Activated T-helper 1 cell treated with anti-CD3 and anti-CD28 coated beads, Interleukin-12 subunit alpha, Interleukin-12 subunit beta, Interleukin-2, Interleukin-4 antibody, amounts not matched to agents 30 ng/mL and 10 ng/mL and 1 ng/mL, durations not matched to agents 14 hours and 24 hours and 36 hours (primary cell): ENCODE measurements at regions not wholly inside any gene's neighbourhood (a gene's known extent, or its start where the extent isn't known, plus 50 kb on each side); places are given as distances from the start of the nearest gene placed in this dataset.

ENCODE experiments used
- DNase-seq: peaks from one replicate; pipeline ENCODE4 v3.0.0; 2021; ENCODE audit warnings: low spot score
- H3K27ac Mint-ChIP-seq: one replicate; pipeline ENCODE4 v1.8.0; 2021; ENCODE audit warnings: mild to moderate bottlenecking, mixed read lengths
- H3K27me3 Mint-ChIP-seq: one replicate; pipeline ENCODE4 v1.8.0; 2022; ENCODE audit warnings: mild to moderate bottlenecking, moderate library complexity, mixed read lengths; ENCODE audit not compliant: insufficient read depth
- H3K36me3 Mint-ChIP-seq: one replicate; pipeline ENCODE4 v1.8.0; 2021; ENCODE audit warnings: low read depth, mixed read lengths
- H3K4me1 Mint-ChIP-seq: one replicate; pipeline ENCODE4 v1.8.0; 2021; ENCODE audit warnings: low read depth, mixed read lengths
- H3K4me3 Mint-ChIP-seq: one replicate; pipeline ENCODE4 v1.8.0; 2021; ENCODE audit warnings: mild to moderate bottlenecking, moderate library complexity, mixed read lengths
- H3K9me3 Mint-ChIP-seq: one replicate; pipeline ENCODE4 v1.8.0; 2021; ENCODE audit warnings: mixed read lengths
- intact Hi-C: fragments of 100-400 bp; cut with micrococcal nuclease; formaldehyde crosslinking; loops from one replicate; pipeline ENCODE4 v1.15.1; 2024

GRCh38 chr7:42611289-42611928 lies 300.5 kb downstream of the C7orf25 start:
- Mint-ChIP-seq H3K27me3 (peaks cover 9% of the 10 kb centered on the region), H3K4me1 (no peaks in the 10 kb centered on the region), H3K9me3 (no peaks in the 10 kb centered on the region), H3K4me3 (no peak overlapping the region), H3K27ac (no peak overlapping the region), H3K36me3 (no peaks in the 10 kb centered on the region)
- intact Hi-C loops = no loop called here
- no peak for DNase-seq

GRCh38 chr7:42606193-42606905 lies 305.5 kb downstream of the C7orf25 start:
- peaks cover 9% of the 10 kb centered on the region for H3K27me3 Mint-ChIP-seq
- no peak for DNase-seq
- intact Hi-C loops = no loop called here
- no peaks in the 10 kb centered on the region for H3K36me3 Mint-ChIP-seq
- no peaks in the 10 kb centered on the region for H3K4me1 Mint-ChIP-seq
- H3K9me3 Mint-ChIP-seq = no peaks in the 10 kb centered on the region
- H3K27ac Mint-ChIP-seq = no peak overlapping the region
- no peak overlapping the region for H3K4me3 Mint-ChIP-seq

- no peaks in the 10 kb centered on the region for H3K36me3 Mint-ChIP-seq
- no peaks in the 10 kb centered on the region for H3K9me3 Mint-ChIP-seq
- H3K4me3 Mint-ChIP-seq = no peak overlapping the region
- DNase-seq = no peak
- no peaks in the 10 kb centered on the region for H3K4me1 Mint-ChIP-seq
- intact Hi-C loops = no loop called here
- H3K27me3 Mint-ChIP-seq = peaks cover 9% of the 10 kb centered on the region
- no peak overlapping the region for H3K27ac Mint-ChIP-seq
Observed at GRCh38 chr7:42605406-42606192, 306.3 kb downstream of the C7orf25 start.

- no peaks in the 10 kb centered on the region for H3K4me1 Mint-ChIP-seq
- H3K4me3 Mint-ChIP-seq = no peak overlapping the region
- no peak for DNase-seq
- no peaks in the 10 kb centered on the region for H3K36me3 Mint-ChIP-seq
- H3K27me3 Mint-ChIP-seq = no peaks in the 10 kb centered on the region
- intact Hi-C loops = no loop called here
- no peak overlapping the region for H3K27ac Mint-ChIP-seq
- no peaks in the 10 kb centered on the region for H3K9me3 Mint-ChIP-seq
Observed at GRCh38 chr7:42603496-42603895, 308.4 kb downstream of the C7orf25 start.

- no peaks in the 10 kb centered on the region for H3K36me3 Mint-ChIP-seq
- no peaks in the 10 kb centered on the region for H3K4me1 Mint-ChIP-seq
- intact Hi-C loops = no loop called here
- H3K27ac Mint-ChIP-seq = no peak overlapping the region
- H3K4me3 Mint-ChIP-seq = no peak overlapping the region
- H3K9me3 Mint-ChIP-seq = no peaks in the 10 kb centered on the region
- H3K27me3 Mint-ChIP-seq = no peaks in the 10 kb centered on the region
- no peak for DNase-seq
Observed at GRCh38 chr7:42597300-42597699, 314.6 kb downstream of the C7orf25 start.

GRCh38 chr7:42596737-42597136 lies 315.1 kb downstream of the C7orf25 start:
- H3K4me1 Mint-ChIP-seq = no peaks in the 10 kb centered on the region
- DNase-seq = no peak
- no peak overlapping the region for H3K4me3 Mint-ChIP-seq
- intact Hi-C loops = no loop called here
- H3K36me3 Mint-ChIP-seq = no peaks in the 10 kb centered on the region
- no peaks in the 10 kb centered on the region for H3K27me3 Mint-ChIP-seq
- no peaks in the 10 kb centered on the region for H3K9me3 Mint-ChIP-seq
- no peak overlapping the region for H3K27ac Mint-ChIP-seq

GRCh38 chr7:42593860-42594259 lies 318.0 kb downstream of the C7orf25 start:
- Mint-ChIP-seq H3K27me3 (no peaks in the 10 kb centered on the region), H3K27ac (no peak overlapping the region), H3K4me1 (no peaks in the 10 kb centered on the region), H3K9me3 (no peaks in the 10 kb centered on the region), H3K4me3 (no peak overlapping the region), H3K36me3 (no peaks in the 10 kb centered on the region)
- no peak for DNase-seq
- intact Hi-C loops = no loop called here

GRCh38 chr7:42590771-42591310 lies 321.0 kb downstream of the C7orf25 start:
- Mint-ChIP-seq H3K4me1 (no peaks in the 10 kb centered on the region), H3K36me3 (no peaks in the 10 kb centered on the region), H3K9me3 (peaks cover 16% of the 10 kb centered on the region), H3K4me3 (no peak overlapping the region), H3K27ac (no peak overlapping the region), H3K27me3 (no peaks in the 10 kb centered on the region)
- intact Hi-C loops = no loop called here
- DNase-seq = no peak

GRCh38 chr7:42588876-42589275 lies 323.0 kb downstream of the C7orf25 start:
- intact Hi-C loops = no loop called here
- Mint-ChIP-seq H3K27ac (no peak overlapping the region), H3K27me3 (no peaks in the 10 kb centered on the region), H3K36me3 (no peaks in the 10 kb centered on the region), H3K9me3 (peaks cover 21% of the 10 kb centered on the region), H3K4me1 (no peaks in the 10 kb centered on the region), H3K4me3 (no peak overlapping the region)
- no peak for DNase-seq

- Mint-ChIP-seq H3K4me1 (no peaks in the 10 kb centered on the region), H3K36me3 (no peaks in the 10 kb centered on the region), H3K27ac (no peak overlapping the region), H3K9me3 (peaks cover 23% of the 10 kb centered on the region), H3K27me3 (no peaks in the 10 kb centered on the region), H3K4me3 (no peak overlapping the region)
- intact Hi-C loops = no loop called here
- DNase-seq = no peak
Observed at GRCh38 chr7:42587806-42588205, 324.1 kb downstream of the C7orf25 start.

- DNase-seq = no peak
- Mint-ChIP-seq H3K4me1 (no peaks in the 10 kb centered on the region), H3K27me3 (no peaks in the 10 kb centered on the region), H3K36me3 (no peaks in the 10 kb centered on the region), H3K4me3 (no peak overlapping the region), H3K27ac (no peak overlapping the region), H3K9me3 (peaks cover 21% of the 10 kb centered on the region)
- intact Hi-C loops = no loop called here
Observed at GRCh38 chr7:42580061-42580460, 331.8 kb downstream of the C7orf25 start.

- no peak overlapping the region for H3K4me3 Mint-ChIP-seq
- no peak overlapping the region for H3K27ac Mint-ChIP-seq
Observed at GRCh38 chr7:42575171-42575570, 336.7 kb downstream of the C7orf25 start.

GRCh38 chr7:42574685-42575084 lies 337.2 kb downstream of the C7orf25 start:
- intact Hi-C loops = no loop called here
- Mint-ChIP-seq H3K27me3 (no peaks in the 10 kb centered on the region), H3K27ac (no peak overlapping the region), H3K9me3 (peaks cover 10% of the 10 kb centered on the region), H3K4me3 (no peak overlapping the region), H3K4me1 (no peaks in the 10 kb centered on the region), H3K36me3 (no peaks in the 10 kb centered on the region)
- DNase-seq = no peak

More at GRCh38 chr7:42575171-42575570, 336.7 kb downstream of the C7orf25 start:
- peaks cover 13% of the 10 kb centered on the region for H3K9me3 Mint-ChIP-seq
- intact Hi-C loops = no loop called here
- H3K36me3 Mint-ChIP-seq = no peaks in the 10 kb centered on the region
- no peaks in the 10 kb centered on the region for H3K4me1 Mint-ChIP-seq
- no peaks in the 10 kb centered on the region for H3K27me3 Mint-ChIP-seq
- no peak for DNase-seq
